Prostate gland (tissue), 2 donors: ENCODE measurements at regions not wholly inside any gene's neighbourhood (a gene's known extent, or its start where the extent isn't known, plus 50 kb on each side); places are given as distances from the start of the nearest gene placed in this dataset.

Experiments used
- CTCF ChIP-seq, 4 experiments: fragments of 200-600 bp in 2 of 4; fragments of 450-650 bp in 2 of 4; sonication (generic) in 2 of 4; IDR thresholded peaks; 1 replicate in 3 of 4; 2 replicates in 1 of 4; pipeline ENCODE4 v1.5.1; 2016 to 2019; ENCODE audit warnings: antibody characterized with exemption in 4 of 4, mild to moderate bottlenecking in 2 of 4, moderate library complexity in 2 of 4
- POLR2A ChIP-seq: fragments of 450-650 bp; IDR thresholded peaks from one replicate; pipeline ENCODE4 v1.6.1; 2016; ENCODE audit warnings: antibody characterized with exemption, mild to moderate bottlenecking

GRCh38 chr2:146754606-146755005, 1090.2 kb upstream of the ACVR2A start:
- TF ChIP-seq CTCF (IDR thresholded peaks at IDR 0.05) (no peak), POLR2A (no peak)
